Hindlimb muscle (tissue), 1 donor: ENCODE measurements at regions not wholly inside any gene's neighbourhood (a gene's known extent, or its start where the extent isn't known, plus 50 kb on each side); places are given as distances from the start of the nearest gene placed in this dataset.

Experiments
- DNase-seq: peaks from one replicate; pipeline ENCODE4 v3.0.0-alpha.2; 2013

DNA sequence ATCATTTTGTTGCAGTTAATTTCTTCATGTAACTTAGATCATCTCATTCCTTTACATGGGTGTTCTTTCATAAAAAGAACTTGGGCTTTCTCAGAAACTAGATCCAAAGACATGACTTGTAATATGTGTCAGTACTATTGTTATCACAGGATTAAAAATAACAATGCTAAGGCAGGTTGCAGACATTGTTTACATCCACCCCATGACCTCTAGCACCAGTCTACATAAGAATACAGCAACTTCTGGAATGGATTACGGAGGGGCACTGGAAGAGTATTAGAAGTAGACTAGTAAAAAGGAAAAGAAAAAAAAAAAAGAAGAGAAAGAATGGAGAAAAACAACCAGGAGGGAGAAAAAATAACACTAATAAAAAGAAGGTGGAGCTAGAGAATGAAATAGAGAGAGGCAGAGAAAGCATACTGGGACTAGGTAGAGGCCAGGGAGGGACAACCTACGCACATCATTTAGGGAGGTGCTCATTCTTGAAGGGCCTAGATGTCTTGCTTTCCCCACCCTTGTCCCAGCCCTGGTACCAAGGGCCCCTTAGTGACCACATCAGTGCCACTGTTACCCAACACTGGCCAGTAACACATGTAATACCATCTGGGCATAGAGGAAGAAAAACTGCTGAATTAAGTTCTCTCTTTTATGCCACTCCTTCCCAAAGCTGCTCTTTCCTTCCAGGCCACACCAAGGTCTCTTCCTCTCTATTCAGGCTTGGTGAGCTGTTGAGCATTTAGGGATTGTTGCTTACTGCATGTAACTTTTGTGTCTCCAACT is 70.6 kb upstream of the KLF7 start:
- DNase-seq, result no peak

DNA sequence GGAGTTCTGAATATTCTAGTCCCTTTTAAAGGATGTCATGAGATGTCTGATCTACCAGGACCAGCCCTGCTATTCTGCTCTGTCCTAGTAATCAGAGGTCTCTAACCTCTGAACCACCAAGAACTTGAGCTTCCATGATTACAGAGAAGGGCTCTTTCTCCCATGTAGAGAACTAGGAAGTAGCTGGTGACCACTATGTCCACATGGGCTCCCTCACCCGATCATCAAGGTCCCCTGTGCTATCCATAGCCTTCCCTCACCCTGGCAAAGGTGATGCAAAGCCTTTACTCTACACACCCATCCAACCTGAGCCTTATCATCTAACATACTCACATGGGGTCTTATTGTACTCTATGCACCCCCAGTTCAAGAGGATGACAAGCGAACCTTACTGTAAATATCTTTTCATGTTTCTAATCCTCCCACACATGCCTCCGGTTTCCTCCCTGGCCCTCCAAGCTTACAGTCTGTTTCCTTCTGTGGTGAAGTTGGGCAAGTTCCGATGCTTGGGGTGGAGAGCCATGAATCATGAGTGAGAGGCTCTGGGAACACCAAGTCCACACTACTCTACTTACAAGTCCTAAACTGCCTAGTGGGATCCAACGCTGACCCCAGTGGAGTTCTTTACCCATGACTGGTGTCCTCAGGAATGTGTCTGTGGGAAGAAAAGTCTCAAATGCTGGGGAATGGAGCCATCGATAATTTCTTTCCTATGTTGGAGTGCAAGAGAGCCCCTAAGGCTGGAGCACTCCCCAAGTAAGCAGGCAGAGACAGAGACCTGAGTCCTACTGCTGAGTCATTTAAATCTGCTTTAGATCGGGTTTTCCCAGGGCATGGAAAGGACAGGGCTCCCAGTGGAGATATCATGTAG is 73.3 kb upstream of the KLF7 start:
- no peak for DNase-seq

DNA sequence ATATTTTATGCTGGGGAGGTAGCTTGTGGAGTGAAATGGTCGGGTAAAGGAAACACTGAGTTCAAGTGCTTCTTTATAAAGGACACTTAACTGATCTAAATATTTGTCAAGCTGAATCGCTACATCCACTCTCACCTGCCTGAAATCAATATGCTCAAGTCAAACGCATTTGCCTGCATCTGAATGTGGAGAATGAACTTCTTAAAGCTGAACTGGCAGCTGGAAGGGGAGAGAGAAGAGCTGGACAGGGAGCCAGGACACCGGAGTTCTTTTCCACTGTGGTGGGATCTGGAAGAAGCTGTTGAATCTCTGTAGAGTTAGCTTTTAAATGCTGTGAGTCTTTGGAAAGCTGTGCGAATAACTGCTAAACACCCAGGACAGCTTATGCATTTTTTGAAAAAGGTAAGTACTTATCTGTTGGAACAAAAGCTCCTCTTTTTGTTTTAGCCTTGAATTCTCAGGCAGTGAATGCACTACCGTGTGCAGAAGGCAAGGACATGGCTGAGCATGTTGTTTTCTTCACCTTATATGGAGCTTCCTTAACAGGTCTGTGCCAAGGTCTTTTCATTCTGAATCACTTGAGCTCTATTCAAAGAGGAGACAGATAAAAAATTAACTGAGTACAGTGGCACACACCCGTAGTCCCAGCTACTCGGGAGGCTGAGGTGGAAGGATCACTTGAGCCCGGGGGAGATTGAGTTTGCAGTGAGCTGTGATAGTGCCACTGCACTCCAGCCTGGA is 74.2 kb upstream of the KLF7 start:
- DNase-seq, result no peak

DNA sequence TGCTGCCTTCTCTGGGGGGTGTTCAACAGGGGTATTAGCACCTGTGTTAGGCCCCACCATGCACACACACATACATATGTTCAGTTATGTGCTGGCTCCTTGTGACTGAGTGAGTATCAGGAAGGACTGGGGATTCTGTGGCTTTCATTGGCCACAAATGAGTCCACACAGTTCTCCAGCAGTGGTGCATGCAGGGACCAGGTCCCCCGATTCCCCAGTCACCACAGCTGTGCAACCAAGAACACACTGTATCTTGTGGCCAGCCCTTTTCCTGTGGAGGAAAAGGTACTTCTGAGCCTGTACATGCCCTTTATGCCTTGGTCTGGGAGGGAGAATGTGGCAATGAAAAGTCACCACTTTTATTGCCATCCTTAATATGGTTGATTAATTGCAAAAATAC is 74.9 kb upstream of the KLF7 start:
- no peak for DNase-seq

DNA sequence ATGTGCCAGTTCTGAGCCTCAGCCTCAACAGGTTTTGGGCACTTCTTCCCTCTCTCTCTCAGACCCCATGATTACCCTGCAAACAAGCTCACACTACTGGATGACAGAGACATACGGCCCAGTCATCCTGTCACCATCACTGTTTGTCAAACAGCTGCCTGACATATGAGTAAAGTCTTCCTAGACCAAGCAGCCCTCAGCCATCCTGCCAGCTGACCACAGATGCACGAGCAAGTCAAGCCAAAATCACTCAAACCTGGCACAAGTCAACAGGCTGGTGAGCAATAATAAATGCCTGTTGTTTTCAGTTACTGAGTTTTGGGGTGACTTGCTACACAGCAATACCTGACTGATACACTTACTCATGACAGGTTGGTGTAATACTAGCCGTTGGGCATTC is 75.5 kb upstream of the KLF7 start:
- DNase-seq, result no peak

DNA sequence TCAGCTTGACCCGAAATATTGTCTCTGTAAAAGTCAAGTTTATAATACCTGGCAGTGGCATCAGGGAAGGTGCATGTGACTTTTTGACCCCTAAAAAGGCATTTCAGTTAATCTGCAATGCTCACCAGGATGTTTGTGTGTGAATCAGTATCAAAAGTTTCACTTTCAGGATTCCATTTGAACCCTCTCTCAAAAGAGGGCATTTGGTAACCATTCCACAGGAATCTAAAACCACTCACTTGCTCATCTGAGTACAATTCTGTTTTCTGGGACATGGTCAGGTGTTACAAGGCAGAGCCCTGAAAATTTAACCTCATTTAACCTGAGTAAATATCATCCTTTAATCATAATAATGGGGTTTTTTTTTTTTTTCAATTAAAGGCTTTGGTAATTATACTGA is 77.9 kb upstream of the KLF7 start:
- no peak for DNase-seq

DNA sequence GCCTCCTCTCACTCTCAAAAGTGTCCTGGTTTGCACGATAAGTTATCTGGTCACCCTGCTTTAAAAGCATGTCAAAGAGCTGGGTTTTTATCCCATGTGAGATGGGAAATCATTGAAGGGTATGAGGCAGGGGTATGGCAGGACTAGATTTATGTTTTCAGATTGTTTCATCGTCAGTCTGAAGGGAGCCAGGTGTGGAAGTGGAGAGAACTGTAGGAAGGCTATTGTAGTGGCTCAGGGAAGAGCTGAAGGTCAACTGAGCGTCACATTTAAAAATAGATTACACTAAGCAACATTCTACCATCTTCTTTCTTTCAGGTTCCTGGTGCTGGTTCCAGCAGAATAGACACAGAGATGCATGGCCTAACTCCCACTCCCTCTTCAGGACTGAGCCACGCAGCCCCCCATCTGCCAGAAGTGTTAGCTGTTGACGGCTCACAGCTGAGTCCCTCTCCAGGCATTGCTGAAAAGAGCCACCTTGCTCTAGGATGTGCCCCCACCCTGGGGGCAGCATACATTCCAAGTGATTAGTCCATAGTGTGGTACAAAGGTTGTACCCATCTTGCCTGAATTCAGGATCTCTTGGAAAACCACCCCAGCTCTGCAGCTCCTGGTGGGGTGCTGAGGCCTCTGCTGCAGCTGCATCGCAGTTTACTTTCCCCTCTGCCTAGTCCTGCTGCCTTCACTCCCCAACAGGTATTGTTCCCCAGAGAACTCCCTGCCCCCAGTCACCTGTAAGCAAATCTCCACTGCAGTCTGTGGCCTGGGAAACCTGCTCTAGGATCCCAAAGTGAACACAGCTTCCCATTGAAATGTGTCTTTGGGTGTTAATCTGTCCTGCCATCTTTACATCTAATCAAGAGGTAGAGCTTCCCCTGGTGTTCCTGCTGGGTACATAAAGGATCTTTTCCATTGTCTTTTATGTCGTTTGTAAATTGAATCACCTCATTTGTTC is 79.5 kb upstream of the KLF7 start:
- DNase-seq, result no peak

DNA sequence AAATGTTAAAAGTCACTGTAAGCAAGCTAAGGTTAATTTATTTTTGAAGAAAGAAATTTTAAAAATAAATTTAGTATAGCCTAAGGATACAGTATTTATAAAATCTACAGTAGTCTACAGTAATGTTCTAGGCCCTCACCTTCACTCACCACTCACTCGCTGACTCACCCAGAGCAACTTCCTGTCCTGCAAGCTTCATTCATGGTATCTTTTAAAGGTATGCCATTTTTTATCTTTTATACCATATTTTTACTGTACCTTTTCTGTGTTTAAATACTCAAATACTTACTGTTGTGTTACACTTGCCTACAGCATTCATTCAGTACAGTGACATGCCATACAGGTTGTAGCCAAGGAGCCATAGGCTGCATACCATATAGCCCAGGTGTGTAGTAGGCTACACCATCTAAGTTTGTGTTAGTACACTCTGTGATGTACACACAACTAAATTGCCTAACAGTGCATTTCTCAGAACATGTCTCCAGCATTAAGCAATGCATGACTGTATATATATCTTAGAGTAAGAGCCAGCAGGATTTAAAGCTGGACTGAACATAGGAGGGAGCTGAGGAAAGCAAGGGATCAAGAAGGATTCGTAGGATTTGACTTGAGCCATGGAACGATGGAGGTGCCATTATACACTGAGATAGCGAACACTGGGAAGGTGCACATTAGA is 83.1 kb upstream of the KLF7 start:
- no peak for DNase-seq

DNA sequence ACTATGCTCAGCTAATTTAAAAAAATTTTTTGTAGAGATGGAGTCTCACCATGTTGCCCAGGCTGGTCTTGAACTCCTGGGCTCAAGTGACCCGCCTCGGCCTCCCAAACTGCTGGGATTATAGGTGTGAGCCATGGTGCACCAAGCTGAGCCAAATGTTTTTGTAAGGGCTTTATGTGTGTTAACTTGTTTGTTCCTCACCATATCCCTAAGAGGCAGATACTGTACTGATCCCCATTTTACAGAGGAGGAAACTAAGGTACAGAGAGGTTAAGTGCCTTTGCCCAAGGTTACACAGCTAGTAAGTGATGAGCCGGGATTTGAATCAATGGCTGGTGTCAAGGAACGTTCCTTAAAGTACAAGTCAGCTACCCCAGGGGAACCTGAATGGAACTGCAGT is 85.3 kb upstream of the KLF7 start:
- DNase-seq, result no peak

DNA sequence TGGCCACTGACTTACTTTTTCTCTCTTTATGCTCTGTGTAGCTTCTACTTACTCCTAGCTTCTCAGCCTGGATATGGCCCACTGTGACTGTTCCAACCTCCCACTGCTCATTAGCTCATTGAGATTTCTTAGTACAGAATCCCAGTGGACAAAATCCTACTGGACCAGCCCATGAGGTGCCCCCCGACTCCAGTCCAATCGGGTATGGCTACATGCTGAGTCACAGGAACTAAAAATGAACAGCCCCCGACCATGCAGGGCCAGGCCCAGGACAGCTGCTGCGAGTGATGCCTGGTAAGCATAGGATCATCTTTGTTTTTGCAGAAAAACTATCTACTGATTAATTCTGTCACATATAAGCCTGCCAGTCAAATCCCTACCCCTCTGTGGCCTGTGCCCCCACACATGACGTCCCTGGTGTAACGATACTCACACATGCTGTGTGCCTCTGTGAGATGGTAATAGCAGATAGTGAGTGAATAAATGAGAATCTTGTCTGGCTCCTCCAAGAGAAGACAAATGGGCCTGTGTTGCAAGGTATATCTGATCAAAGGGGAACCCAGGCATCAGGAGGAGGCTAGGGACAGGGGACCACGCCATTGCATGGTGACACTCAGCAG is 85.9 kb upstream of the KLF7 start:
- no peak for DNase-seq

DNA sequence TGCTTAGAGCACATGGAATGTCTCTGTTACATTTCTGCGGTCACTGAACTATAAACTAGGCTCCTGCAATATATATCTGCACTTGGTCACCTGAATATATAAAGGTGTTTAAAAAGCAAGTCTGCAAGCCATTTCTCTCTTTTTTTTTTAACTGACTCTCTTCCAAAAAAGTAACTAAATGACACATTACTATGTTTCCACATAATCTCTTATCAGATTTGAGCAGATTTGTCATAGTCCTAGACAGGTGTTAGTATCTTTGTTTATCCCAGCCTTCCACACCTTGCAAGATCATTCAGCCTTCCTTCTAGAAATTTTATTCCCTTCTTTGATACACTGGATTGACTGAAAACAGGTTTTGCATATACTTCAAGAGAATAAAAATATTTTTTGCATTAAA is 86.7 kb upstream of the KLF7 start:
- no peak for DNase-seq

DNA sequence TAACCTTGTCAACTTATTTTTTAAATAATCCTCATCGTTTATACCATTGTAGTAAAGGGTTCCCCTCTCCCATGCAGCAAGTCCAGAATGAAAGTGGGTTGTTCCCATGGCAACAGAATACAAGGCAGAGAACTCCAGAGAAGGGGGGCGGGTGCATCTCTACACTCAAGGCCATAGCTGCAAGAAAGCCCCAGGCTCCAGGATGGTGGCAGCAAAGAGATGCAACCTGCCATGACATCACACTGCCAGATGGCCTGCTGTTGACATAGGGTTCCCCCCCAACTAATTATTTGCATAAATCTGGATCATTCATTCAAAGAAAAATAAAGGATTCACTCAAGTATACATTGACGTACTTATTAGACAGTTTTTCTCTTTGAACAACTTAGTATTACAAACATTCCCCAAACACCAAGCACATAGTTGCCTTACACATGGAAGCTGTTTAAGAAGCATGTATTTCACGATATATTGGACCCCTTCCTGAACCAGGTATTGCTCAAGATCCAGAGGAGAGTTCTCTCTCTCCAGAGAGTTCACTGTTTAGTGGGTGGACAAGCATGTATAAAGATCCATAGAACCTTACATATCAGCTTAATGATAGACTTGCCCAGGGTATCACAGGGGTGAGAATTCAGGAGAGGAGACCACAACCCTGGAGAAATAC is 87.4 kb upstream of the KLF7 start:
- no peak for DNase-seq

DNA sequence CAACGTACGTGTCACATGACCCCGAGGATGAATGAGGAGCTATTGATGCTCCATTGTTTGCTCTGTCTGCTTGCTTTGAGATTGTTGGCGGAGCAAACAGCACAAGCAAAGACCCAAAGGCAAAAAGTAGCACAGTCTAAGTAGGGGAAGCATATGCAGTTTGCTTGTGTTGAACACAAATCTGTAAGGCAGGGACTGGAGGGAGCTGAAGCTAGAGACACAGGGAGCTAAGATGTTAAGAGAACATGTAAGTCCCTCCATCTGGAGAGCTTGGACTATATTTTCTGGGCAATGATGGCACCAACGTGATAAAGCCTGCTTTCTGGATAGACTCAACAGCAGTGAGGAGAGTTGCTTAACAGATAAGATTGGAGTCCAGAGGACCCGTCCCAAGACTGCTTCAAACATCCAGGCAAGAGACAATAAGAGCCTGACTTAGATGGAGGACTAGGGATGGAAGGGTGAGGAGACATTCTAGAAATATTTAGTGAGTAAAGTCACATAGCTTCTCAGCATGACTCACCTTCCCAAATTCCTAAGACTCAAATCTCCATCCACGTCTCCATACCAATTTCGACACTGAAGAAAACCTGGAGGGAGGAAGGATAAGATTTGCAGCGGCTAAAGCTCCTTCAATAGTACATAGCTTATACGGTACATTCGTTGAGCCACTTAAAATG is 88.1 kb upstream of the KLF7 start:
- no peak for DNase-seq

DNA sequence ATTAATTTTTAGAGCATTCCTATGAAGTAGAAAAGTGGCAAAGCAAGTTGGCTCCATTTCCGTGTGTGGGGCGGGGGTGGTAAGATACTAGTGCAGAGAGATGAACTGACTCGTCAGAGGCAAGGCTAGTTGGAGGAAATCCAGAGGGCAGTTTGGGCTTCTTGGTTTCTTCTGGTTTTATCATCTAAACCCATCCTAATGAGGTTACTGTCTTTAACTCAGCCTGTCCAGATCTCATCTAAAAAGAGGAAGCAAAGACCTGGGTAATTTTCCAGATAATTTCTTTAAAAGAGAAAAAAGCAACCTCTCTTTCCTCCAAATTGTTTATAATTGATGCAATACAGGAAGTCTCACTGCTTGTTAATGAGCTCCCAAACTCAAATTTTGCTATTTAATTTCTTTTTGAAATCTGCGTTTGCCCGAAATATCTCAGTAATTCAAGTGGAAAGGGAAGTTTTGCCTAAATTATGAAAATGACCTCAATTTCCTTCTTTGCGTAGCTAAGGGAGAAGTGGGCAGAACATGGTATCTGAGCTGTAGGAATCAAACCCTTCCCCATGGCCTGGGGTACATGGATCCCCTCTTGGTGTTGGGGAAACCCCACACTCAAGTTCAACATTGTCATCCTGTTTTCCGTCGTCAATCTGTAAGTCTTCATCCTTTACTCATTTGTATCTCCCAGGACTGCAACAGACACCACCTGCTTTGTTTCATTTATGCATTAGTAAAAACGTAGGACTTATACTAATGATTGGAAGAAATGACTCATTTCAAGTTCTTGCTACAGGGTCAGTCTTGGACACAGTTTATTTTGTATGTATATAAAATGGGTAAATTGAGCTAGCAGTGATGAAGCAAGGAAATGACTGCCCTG is 89.1 kb upstream of the KLF7 start:
- DNase-seq, result no peak

DNA sequence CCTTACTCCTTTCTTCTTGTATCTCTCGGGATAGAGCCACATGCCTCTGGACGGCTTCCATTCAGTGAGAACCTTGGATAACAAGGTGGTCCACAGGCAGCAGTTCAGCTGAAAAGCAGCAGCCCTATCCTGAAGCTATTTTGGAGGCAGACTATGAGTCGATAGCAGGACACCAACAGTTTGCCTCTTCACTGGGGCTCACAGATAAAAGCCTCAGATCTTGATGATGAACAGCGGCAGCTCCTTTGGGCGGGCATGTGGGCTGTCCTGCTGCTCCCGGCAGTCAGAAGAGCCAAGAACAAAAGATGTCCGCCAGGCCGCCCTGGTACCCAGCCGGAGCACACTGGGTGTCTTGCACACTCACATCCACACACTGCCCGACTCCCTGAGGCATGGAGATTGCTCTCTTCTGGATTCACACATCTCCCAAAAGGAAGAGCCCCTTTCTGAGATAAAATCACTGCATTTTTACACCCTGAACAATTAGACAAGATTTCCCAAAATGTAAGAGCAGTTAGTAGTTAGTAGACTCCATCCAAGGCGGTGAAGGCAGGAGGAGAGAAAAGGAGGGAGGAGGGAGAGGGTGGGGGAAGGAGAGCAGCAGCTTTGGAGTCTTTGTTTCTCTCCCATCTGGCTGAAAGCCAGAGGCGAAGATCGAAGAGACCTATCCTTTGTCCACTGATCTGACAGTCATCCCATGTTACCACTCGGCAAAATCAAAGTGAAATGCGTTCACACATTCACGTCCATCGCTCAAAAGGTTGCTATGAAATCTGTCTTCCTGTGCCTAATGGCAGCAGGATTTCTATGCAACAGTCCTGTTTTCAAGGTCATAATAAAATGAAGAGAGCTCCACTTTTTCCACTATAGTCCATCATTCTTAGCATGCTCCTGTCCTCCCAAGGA is 90.1 kb upstream of the KLF7 start:
- no peak for DNase-seq

DNA sequence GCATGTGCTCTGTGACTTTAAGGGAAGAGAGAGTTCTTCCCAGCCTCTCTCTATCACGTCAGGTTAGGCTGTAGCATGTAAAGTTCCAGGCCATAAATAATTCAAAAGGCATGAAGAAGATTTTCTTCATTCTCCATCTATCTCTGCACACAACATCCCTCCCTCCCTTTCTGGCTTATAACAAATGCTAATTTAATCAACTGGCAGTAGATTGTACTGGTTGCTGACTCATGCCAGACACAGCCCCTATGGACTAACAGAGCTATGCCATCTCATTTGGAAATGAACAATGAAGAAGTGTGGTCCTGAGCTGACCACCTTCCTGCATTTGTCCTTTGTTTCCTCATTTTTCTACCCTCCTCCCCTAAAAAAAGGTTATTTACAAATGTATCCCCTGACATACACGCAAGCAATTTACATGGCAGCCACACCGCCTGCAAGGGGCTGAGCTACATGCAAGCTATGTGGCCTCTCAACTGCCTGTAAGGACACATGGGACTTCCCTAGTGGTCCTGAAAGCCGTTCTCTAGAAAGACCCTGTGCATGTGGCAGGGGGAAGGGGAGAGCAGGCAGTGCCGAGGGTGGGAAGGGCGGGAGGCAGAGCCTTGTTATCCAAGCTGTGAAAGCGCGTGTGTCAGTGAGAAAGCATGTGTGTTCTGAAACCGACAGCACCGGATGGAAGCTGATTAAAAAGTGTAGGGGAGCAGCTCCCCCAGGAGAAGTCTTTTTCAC is 90.9 kb upstream of the KLF7 start:
- DNase-seq, result no peak
